ENCODE measurements at regions not wholly inside any gene's neighbourhood (a gene's known extent, or its start where the extent isn't known, plus 50 kb on each side); places are given as distances from the start of the nearest gene placed in this dataset.

GRCh38 chr1:38207906-38208305 lies 161.3 kb upstream of the POU3F1 start:
- no peaks in the 10 kb centered on the region for H3K27me3 ChIP-seq (ENCODE audit: control insufficient read depth in 2 of 2, insufficient read depth in 2 of 2, low read length in 2 of 2)
- no TSS peak for BruUV-seq (replicated peaks)

More at GRCh38 chr1:38207906-38208305, 161.3 kb upstream of the POU3F1 start:
- Histone ChIP-seq H3K9me1 (replicated peaks; ENCODE audit: control insufficient read depth, extremely low read depth, insufficient read depth, low read length) (no peaks in the 10 kb centered on the region), H4K20me1 (replicated peaks; ENCODE audit: control insufficient read depth, extremely low read depth, insufficient read depth, low read length) (no peaks in the 10 kb centered on the region), H3K9me3 (replicated peaks; ENCODE audit: control insufficient read depth, insufficient read depth, low read length) (no peaks in the 10 kb centered on the region), H3K79me2 (ENCODE audit: control insufficient read depth, insufficient read depth, low read length) (no peaks in the 10 kb centered on the region), H3K4me2 (ENCODE audit: insufficient read depth, low read length) (no peak overlapping the region), H3K27ac (ENCODE audit: insufficient read depth, low read depth, low read length) (no peak overlapping the region), H2AFZ (ENCODE audit: low read depth, low read length) (no peak overlapping the region), H3K9ac (replicated peaks; ENCODE audit: extremely low read depth, insufficient read depth, low read length) (no peak overlapping the region), H3K4me1 (ENCODE audit: control insufficient read depth, extremely low read depth, insufficient read depth, low read length) (no peaks in the 10 kb centered on the region), H3K36me3 (ENCODE audit: control insufficient read depth in 2 of 2, extremely low read depth in 1 of 2, insufficient read depth in 2 of 2, low read length in 2 of 2) (no peaks in the 10 kb centered on the region), H3K4me3 (replicated peaks in 1 of 3; ENCODE audit: insufficient read depth in 1 of 3, low read depth in 1 of 3, low read length in 3 of 3) (no peak overlapping the region)
- ChIA-PET POLR2A (no interaction called here), CTCF (no interaction called here)
- intact Hi-C loops (cut with micrococcal nuclease): no loop called here
- dilution Hi-C loops (cut with MboI; ENCODE audit: extremely low pct_ligation_motif_present, low sequenced_read_pairs): no loop called here
- FAIRE-seq: no peak
- DNase-seq (ENCODE audit: low read depth, low spot score): no peak
- TF ChIP-seq POLR2A (IDR thresholded peaks at IDR 0.05; ENCODE audit: low read depth, low read length): no peak
- no peak for TF ChIP-seq POLR2AphosphoS5 (IDR thresholded peaks at IDR 0.05; ENCODE audit: insufficient read depth, low read depth, low read length)
- no peak for TF ChIP-seq GATA2 (IDR thresholded peaks at IDR 0.05; ENCODE audit: insufficient read depth, insufficient read length, low read depth, low read length)
- TF ChIP-seq, protein P1, sequence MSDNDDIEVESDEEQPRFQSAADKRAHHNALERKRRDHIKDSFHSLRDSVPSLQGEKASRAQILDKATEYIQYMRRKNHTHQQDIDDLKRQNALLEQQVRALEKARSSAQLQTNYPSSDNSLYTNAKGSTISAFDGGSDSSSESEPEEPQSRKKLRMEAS (IDR thresholded peaks at IDR 0.05; ENCODE audit: insufficient read depth, insufficient read length): no peak
- no peak for TF ChIP-seq JUN (IDR thresholded peaks at IDR 0.05; ENCODE audit: borderline replicate concordance, insufficient read depth, insufficient read length, low read depth)
- TF ChIP-seq EZH2 (IDR thresholded peaks at IDR 0.05; ENCODE audit: borderline replicate concordance, low read depth, low read length, severe bottlenecking): no peak
- TF ChIP-seq MYC (IDR thresholded peaks at IDR 0.05; ENCODE audit: low read depth, low read length): no peak
- TF ChIP-seq, protein P2, sequence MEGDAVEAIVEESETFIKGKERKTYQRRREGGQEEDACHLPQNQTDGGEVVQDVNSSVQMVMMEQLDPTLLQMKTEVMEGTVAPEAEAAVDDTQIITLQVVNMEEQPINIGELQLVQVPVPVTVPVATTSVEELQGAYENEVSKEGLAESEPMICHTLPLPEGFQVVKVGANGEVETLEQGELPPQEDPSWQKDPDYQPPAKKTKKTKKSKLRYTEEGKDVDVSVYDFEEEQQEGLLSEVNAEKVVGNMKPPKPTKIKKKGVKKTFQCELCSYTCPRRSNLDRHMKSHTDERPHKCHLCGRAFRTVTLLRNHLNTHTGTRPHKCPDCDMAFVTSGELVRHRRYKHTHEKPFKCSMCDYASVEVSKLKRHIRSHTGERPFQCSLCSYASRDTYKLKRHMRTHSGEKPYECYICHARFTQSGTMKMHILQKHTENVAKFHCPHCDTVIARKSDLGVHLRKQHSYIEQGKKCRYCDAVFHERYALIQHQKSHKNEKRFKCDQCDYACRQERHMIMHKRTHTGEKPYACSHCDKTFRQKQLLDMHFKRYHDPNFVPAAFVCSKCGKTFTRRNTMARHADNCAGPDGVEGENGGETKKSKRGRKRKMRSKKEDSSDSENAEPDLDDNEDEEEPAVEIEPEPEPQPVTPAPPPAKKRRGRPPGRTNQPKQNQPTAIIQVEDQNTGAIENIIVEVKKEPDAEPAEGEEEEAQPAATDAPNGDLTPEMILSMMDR (IDR thresholded peaks at IDR 0.05; ENCODE audit: extremely low read depth in 1 of 2, insufficient read depth in 1 of 2, low read depth in 1 of 2, low read length in 2 of 2): no peak
- no peak for TF ChIP-seq FOS (IDR thresholded peaks at IDR 0.05; ENCODE audit: borderline replicate concordance, insufficient read depth, low read length)
